Gastroesophageal sphincter (tissue), 4 donors: ENCODE measurements at regions not wholly inside any gene's neighbourhood (a gene's known extent, or its start where the extent isn't known, plus 50 kb on each side); places are given as distances from the start of the nearest gene placed in this dataset.

Experiments
- ATAC-seq: fragments of 150-250 bp; one replicate; pipeline ENCODE4 v1.9.1; 2016; ENCODE audit warnings: mild to moderate bottlenecking, moderate library complexity
- H3K27ac ChIP-seq, 4 donors: fragments of 200-600 bp; sonication (generic) in 3 of 4; 1 replicate in 3 of 4; 2 replicates in 1 of 4; pipeline ENCODE4 v1.5.1; 2016 to 2019
- H3K27me3 ChIP-seq: fragments of 200-600 bp; sonication (generic); one replicate; pipeline ENCODE4 v1.5.1; 2019
- H3K36me3 ChIP-seq, 2 donors: fragments of 200-600 bp; sonication (generic); one replicate each; pipeline ENCODE4 v1.5.1; 2019; ENCODE audit warnings: control low read depth in 1 of 2
- H3K4me1 ChIP-seq, 3 donors: fragments of 200-600 bp; sonication (generic); 1 replicate in 2 of 3; 2 replicates in 1 of 3; pipeline ENCODE4 v1.5.1; 2016 to 2019; ENCODE audit warnings: control low read depth in 2 of 3
- H3K4me3 ChIP-seq, 2 donors: fragments of 200-600 bp; sonication (generic); one replicate each; pipeline ENCODE4 v1.5.1; 2019; ENCODE audit warnings: mild to moderate bottlenecking in 1 of 2, moderate library complexity in 1 of 2
- H3K9me3 ChIP-seq, 3 donors: fragments of 200-600 bp; sonication (generic); one replicate each; pipeline ENCODE4 v1.5.1; 2017 to 2019; ENCODE audit warnings: control low read depth in 2 of 3
- EP300 ChIP-seq: sonication (generic); formaldehyde crosslinking; IDR thresholded peaks from one replicate; pipeline ENCODE4 v1.6.1; 2017; ENCODE audit warnings: antibody characterized with exemption, mild to moderate bottlenecking
- POLR2A ChIP-seq, 2 donors: fragments of 450-650 bp; IDR thresholded peaks; one replicate each; pipeline ENCODE4 v1.6.1; 2017; ENCODE audit warnings: antibody characterized with exemption in 2 of 2, mild to moderate bottlenecking in 2 of 2, moderate library complexity in 1 of 2
- POLR2AphosphoS5 ChIP-seq: sonication (generic); formaldehyde crosslinking; IDR thresholded peaks from one replicate; pipeline ENCODE4 v1.6.1; 2017; ENCODE audit warnings: antibody characterized with exemption
- WGBS, 2 donors: methylation state at CpG; one replicate each; pipeline ENCODE4 v1.1.5; 2018; ENCODE audit warnings: low coverage in 1 of 2; 5-methylcytosine and 5-hydroxymethylcytosine counted together
- TF ChIP-seq, protein P1 (sequence below), 4 experiments: fragments of 200-600 bp in 2 of 4; fragments of 450-650 bp in 2 of 4; sonication (generic) in 1 of 4; IDR thresholded peaks; one replicate each; pipeline ENCODE4 v1.5.1; 2017 to 2019; ENCODE audit warnings: antibody characterized with exemption in 4 of 4, mild to moderate bottlenecking in 2 of 4, moderate library complexity in 2 of 4

DNA sequence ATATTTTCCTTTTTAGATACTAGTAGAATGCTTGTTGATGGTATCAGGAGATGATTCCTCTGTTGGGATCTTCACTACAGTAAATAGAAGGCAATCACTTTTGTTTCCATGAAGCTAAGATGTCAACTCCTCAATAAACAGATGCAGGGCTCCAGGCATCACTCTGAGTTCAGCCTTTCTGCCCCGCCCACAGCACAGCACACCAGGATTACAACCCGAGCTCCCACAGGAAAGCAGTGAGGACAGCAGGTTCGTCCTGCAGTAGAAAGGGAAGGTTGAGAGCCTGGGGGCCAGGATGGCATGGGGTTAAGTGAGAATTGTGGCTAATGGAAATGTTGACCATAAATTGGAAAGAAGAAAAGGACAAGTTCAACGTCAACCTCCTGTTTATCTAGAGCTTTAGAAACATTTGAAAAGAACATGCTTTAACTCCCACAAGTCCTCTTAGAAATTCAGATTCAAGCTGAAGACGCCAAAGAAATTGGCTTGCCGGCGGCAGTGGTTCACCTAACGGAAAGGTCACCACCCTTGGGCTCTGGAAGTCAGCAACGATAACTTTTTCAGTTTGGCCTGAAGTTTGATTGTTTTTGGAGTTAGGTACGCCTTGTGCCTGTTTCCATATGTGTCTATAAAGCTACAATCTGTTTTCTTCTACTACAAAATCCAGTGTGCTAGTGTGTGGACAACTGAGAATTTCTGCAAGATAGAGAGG is 144.4 kb upstream of the PDE10A start:
- TF ChIP-seq POLR2A (IDR thresholded peaks at IDR 0.05) (no peak), EP300 (no peak), POLR2AphosphoS5 (no peak)
- TF ChIP-seq, protein P1, sequence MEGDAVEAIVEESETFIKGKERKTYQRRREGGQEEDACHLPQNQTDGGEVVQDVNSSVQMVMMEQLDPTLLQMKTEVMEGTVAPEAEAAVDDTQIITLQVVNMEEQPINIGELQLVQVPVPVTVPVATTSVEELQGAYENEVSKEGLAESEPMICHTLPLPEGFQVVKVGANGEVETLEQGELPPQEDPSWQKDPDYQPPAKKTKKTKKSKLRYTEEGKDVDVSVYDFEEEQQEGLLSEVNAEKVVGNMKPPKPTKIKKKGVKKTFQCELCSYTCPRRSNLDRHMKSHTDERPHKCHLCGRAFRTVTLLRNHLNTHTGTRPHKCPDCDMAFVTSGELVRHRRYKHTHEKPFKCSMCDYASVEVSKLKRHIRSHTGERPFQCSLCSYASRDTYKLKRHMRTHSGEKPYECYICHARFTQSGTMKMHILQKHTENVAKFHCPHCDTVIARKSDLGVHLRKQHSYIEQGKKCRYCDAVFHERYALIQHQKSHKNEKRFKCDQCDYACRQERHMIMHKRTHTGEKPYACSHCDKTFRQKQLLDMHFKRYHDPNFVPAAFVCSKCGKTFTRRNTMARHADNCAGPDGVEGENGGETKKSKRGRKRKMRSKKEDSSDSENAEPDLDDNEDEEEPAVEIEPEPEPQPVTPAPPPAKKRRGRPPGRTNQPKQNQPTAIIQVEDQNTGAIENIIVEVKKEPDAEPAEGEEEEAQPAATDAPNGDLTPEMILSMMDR (IDR thresholded peaks at IDR 0.05), result no peak
- Histone ChIP-seq H3K27me3 (peaks cover 33% of the 10 kb centered on the region), H3K4me3 (no peak overlapping the region), H3K27ac (no peak overlapping the region), H3K4me1 (peaks cover 0 to 11% (median 0%) of the 10 kb centered on the region in 3 donors), H3K36me3 (no peaks in the 10 kb centered on the region), H3K9me3 (peaks cover 0 to 23% (median 0%) of the 10 kb centered on the region in 3 donors)
- peak; percentile 8 for ATAC-seq
- WGBS, 2 donors, result 60 to 68% methylated on average over 9 to 10 of the region's 10 CpGs

DNA sequence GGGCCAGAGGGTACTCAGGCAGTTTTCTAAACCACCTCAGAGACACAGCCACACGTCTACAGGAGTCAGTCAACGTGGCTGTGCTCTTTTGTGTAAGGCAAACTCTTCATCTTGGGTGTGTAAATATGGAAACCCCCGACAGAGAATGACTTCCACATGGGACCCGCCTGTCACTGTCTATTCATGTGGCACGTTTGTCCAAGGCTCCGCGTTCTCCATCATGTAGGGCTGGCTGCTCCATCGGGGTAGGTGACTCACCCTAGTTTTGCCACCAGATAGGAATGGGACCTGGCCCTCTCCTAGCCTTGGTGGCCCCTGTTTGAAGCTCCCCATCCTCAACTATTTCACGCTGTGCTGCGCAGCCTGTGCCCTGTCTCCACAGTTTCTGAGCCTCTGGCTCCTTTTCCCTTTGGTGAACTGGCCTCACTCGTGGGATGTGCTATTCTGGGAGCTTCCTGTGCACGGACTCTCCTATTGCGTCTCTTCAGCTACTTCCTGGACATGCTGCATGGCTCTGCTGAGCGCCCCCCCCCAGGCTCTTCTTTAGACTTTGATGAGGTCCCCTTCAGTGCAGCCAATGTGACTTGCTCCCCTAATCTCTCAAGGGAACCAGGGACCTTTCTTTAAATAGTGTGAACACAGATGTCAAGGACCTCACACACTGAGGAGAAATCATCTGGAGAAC is 143.2 kb upstream of the PDE10A start:
- Histone ChIP-seq H3K4me3 (no peak overlapping the region), H3K36me3 (no peaks in the 10 kb centered on the region), H3K27me3 (peaks cover 33% of the 10 kb centered on the region), H3K27ac (peak overlapping the region in 1 of 4 donors; percentile 12), H3K9me3 (peaks cover 0 to 22% (median 0%) of the 10 kb centered on the region in 3 donors), H3K4me1 (peaks cover 0 to 11% (median 0%) of the 10 kb centered on the region in 3 donors)
- no peak for ATAC-seq
- no peak for TF ChIP-seq EP300
- TF ChIP-seq, protein P1 (IDR thresholded peaks at IDR 0.05), result no peak
- TF ChIP-seq POLR2AphosphoS5, result no peak
- no peak for TF ChIP-seq POLR2A (IDR thresholded peaks at IDR 0.05)
- 82 to 86% methylated on average over 8 to 10 of the region's 14 CpGs for WGBS, 2 donors

DNA sequence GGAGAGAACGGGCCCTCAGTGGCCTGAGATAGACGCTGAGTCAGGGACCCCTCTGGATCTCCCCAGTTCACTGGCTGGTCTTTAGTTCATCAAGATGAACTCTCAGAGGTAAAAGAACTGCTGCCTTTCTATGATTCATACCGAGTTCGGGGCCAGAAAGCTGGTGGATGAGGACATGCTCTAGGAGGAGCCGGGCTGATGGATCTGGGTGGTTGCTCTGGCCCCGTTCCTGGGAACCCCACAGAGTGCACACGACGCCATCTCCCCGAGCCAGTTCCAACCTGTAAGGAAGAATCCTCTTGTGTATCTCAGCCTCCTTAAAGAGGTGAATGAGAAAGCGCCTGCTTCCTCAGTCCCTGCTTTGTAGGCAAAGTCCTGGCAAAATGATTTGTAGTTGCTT is 142.6 kb upstream of the PDE10A start:
- TF ChIP-seq POLR2A (IDR thresholded peaks at IDR 0.05) (no peak), POLR2AphosphoS5 (no peak), EP300 (no peak)
- TF ChIP-seq, protein P1 (IDR thresholded peaks at IDR 0.05), result no peak
- Histone ChIP-seq H3K4me1 (peaks cover 0 to 11% (median 0%) of the 10 kb centered on the region in 3 donors), H3K9me3 (peaks cover 0 to 16% (median 0%) of the 10 kb centered on the region in 3 donors), H3K27ac (no peak overlapping the region), H3K27me3 (peaks cover 33% of the 10 kb centered on the region), H3K36me3 (no peaks in the 10 kb centered on the region), H3K4me3 (no peak overlapping the region)
- ATAC-seq, result no peak
- WGBS, 2 donors, result 80% methylated on average over 2 of the region's 10 CpGs; no CpG with 5 or more reads in 1 of the 2 donors

DNA sequence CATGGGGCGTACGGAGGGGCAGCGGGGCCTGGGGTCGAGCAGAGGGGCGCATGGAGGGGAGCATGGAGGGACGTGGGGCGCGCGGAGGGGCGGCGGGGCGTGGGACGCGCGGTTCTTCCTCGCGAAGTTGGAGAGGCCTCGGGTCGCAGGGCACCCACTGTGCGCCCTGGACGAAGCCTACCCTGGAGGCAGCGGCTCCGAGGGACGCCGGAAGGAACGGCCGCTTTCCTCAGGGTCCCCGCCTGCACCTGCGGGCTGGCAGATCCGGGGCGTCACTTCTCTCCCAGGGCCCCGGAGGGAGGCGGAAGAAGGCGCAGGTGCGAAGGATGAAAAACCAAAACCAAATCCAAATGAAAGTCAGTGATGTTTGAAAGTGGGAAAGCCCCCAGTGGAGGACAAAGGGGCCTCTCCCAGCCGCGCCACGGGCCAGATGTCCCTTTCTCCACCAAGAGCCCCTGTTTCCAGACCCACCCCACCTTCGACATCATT is 142.1 kb upstream of the PDE10A start:
- Histone ChIP-seq H3K4me1 (peaks cover 0 to 11% (median 0%) of the 10 kb centered on the region in 3 donors), H3K27ac (peak overlapping the region in 1 of 4 donors; percentile 59), H3K36me3 (no peaks in the 10 kb centered on the region), H3K4me3 (peak overlapping the region in 1 of 2 donors; percentile 51), H3K27me3 (peaks cover 33% of the 10 kb centered on the region), H3K9me3 (peaks cover 0 to 11% (median 0%) of the 10 kb centered on the region in 3 donors)
- 18% methylated on average over 22 to 29 of the region's 39 CpGs for WGBS, 2 donors
- ATAC-seq, result no peak
- no peak for TF ChIP-seq EP300
- TF ChIP-seq POLR2AphosphoS5, result no peak
- TF ChIP-seq, protein P1 (IDR thresholded peaks at IDR 0.05), result no peak
- TF ChIP-seq POLR2A (IDR thresholded peaks at IDR 0.05), result no peak
